IMR-90 (cell line): ENCODE measurements at regions not wholly inside any gene's neighbourhood (a gene's known extent, or its start where the extent isn't known, plus 50 kb on each side); places are given as distances from the start of the nearest gene placed in this dataset.

Experiments
- ATAC-seq: fragments of 200-7000 bp; cut with Tn5 transposase; 2 replicates; pipeline ENCODE4 v1.9.1; 2020; ENCODE audit warnings: low read depth, mild to moderate bottlenecking, moderate library complexity
- BruUV-seq: library from RNA; stranded (reverse); fragments of 400-500 nt; replicated peaks from 2 replicates; lab custom pipeline; 2021; lab: Mats Ljungman, UMichigan
- CTCF ChIA-PET: fragments of 300-600 bp; formaldehyde crosslinking; extraction: SDS; loops from one replicate; lab custom pipeline; 2021; ENCODE audit warnings: antibody characterized with exemption; lab: Yijun Ruan, JAX
- POLR2A ChIA-PET: fragments of 300-600 bp; sonication (Branson Sonifier 250); formaldehyde crosslinking; loops from one replicate; lab custom pipeline; 2022; ENCODE audit warnings: antibody characterized with exemption; ENCODE audit not compliant: unreplicated experiment; lab: Charles Lee
- DNase-seq: peaks from one replicate; pipeline ENCODE4 v3.0.0; 2013
- H2AFZ ChIP-seq: replicated peaks from 2 replicates; pipeline ENCODE3; 2013; ENCODE audit warnings: low read length, mild to moderate bottlenecking; ENCODE audit not compliant: poor library complexity
- H2AK5ac ChIP-seq: 2 replicates; pipeline ENCODE4 v1.6.1; 2013; ENCODE audit warnings: low read depth, low read length, inconsistent platforms
- H2AK9ac ChIP-seq: replicated peaks from 2 replicates; pipeline ENCODE3; 2013; ENCODE audit warnings: mild to moderate bottlenecking, low read depth, low read length, moderate library complexity; ENCODE audit not compliant: poor library complexity
- H2BK120ac ChIP-seq: 2 replicates; pipeline ENCODE4 v1.6.1; 2013; ENCODE audit warnings: low read depth, low read length, inconsistent platforms
- H2BK15ac ChIP-seq: 3 replicates; pipeline ENCODE4 v1.6.1; 2013; ENCODE audit warnings: low read depth, low read length, inconsistent platforms
- H2BK20ac ChIP-seq: 2 replicates; pipeline ENCODE4 v1.6.1; 2013; ENCODE audit warnings: low read depth, mild to moderate bottlenecking, inconsistent platforms, low read length, moderate library complexity
- H2BK5ac ChIP-seq: 2 replicates; pipeline ENCODE4 v1.6.1; 2013; ENCODE audit warnings: mild to moderate bottlenecking, low read depth, low read length, inconsistent platforms; ENCODE audit not compliant: poor library complexity, severe bottlenecking
- H3K14ac ChIP-seq: replicated peaks from 2 replicates; pipeline ENCODE4 v1.6.1; 2013; ENCODE audit warnings: low read depth, low read length, inconsistent platforms
- H3K18ac ChIP-seq: 2 replicates; pipeline ENCODE4 v1.6.1; 2013; ENCODE audit warnings: low read depth, low read length, control low read depth
- H3K23ac ChIP-seq: 2 replicates; pipeline ENCODE4 v1.6.1; 2013; ENCODE audit warnings: low read depth, low read length, inconsistent platforms
- H3K27ac ChIP-seq: 2 replicates; pipeline ENCODE4 v1.5.1; 2013; ENCODE audit warnings: mild to moderate bottlenecking, control low read depth, low read length; ENCODE audit not compliant: insufficient read depth
- H3K27me3 ChIP-seq: 2 replicates; pipeline ENCODE4 v1.6.1; 2013; ENCODE audit warnings: low read length; ENCODE audit not compliant: control insufficient read depth, insufficient read depth
- H3K36me3 ChIP-seq: 2 replicates; pipeline ENCODE4 v1.6.1; 2013; ENCODE audit warnings: low read length, mixed read lengths; ENCODE audit not compliant: control insufficient read depth, insufficient read depth
- H3K4ac ChIP-seq: 2 replicates; pipeline ENCODE4 v1.6.1; 2013; ENCODE audit warnings: low read depth, low read length, inconsistent platforms
- H3K4me1 ChIP-seq: 2 replicates; pipeline ENCODE4 v1.6.1; 2013; ENCODE audit warnings: low read length, mixed read lengths; ENCODE audit not compliant: control insufficient read depth, insufficient read depth
- H3K4me2 ChIP-seq: 2 replicates; pipeline ENCODE4 v1.6.1; 2013; ENCODE audit warnings: low read depth, mild to moderate bottlenecking, control low read depth, low read length, moderate library complexity
- H3K4me3 ChIP-seq: 2 replicates; pipeline ENCODE4 v1.5.1; 2013; ENCODE audit warnings: low read depth, mild to moderate bottlenecking, control low read depth, low read length, moderate library complexity; ENCODE audit not compliant: insufficient read depth
- H3K56ac ChIP-seq: 2 replicates; pipeline ENCODE4 v1.6.1; 2013; ENCODE audit warnings: low read length, inconsistent platforms; ENCODE audit not compliant: insufficient read depth; ENCODE audit errors: extremely low read depth
- H3K79me1 ChIP-seq, 2 experiments: 2 replicates each; pipeline ENCODE4 v1.6.1; 2013; ENCODE audit warnings: low read length in 2 of 2, inconsistent platforms in 1 of 2, low read depth in 1 of 2
- H3K9ac ChIP-seq: 2 replicates; pipeline ENCODE4 v1.6.1; 2013; ENCODE audit warnings: low read depth, low read length, control low read depth
- H3K9me1 ChIP-seq: 2 replicates; pipeline ENCODE4 v1.6.1; 2013; ENCODE audit warnings: low read length, inconsistent platforms; ENCODE audit not compliant: insufficient read depth
- H3K9me3 ChIP-seq: 2 replicates; pipeline ENCODE4 v1.6.1; 2013; ENCODE audit warnings: low read length; ENCODE audit not compliant: control insufficient read depth, insufficient read depth
- H4K20me1 ChIP-seq: 2 replicates; pipeline ENCODE4 v1.6.1; 2013; ENCODE audit warnings: low read length, inconsistent platforms; ENCODE audit not compliant: insufficient read depth
- H4K5ac ChIP-seq: 2 replicates; pipeline ENCODE4 v1.6.1; 2013; ENCODE audit warnings: mild to moderate bottlenecking, low read depth, low read length, control low read depth
- H4K8ac ChIP-seq, 2 experiments: 2 replicates each; pipeline ENCODE4 v1.6.1; 2013; ENCODE audit warnings: low read depth in 2 of 2, low read length in 2 of 2, control low read depth in 1 of 2, inconsistent platforms in 1 of 2
- H4K91ac ChIP-seq: 2 replicates; pipeline ENCODE4 v1.6.1; 2013; ENCODE audit warnings: low read depth, low read length, inconsistent platforms; ENCODE audit not compliant: insufficient read depth
- BHLHE40 ChIP-seq: fragments of 150-350 bp; IDR thresholded peaks from 2 replicates; pipeline ENCODE4 v1.6.1; 2016; ENCODE audit warnings: mild to moderate bottlenecking, low read depth, low read length
- CEBPB ChIP-seq: IDR thresholded peaks from 2 replicates; pipeline ENCODE4 v1.6.1; 2012; ENCODE audit warnings: low read depth, low read length, improper control_type of control experiment
- CHD1 ChIP-seq: IDR thresholded peaks from 2 replicates; pipeline ENCODE4 v1.6.1; 2012; ENCODE audit warnings: low read depth, low read length, improper control_type of control experiment
- ELK1 ChIP-seq: fragments of 150-350 bp; IDR thresholded peaks from 2 replicates; pipeline ENCODE4 v1.6.1; 2016; ENCODE audit warnings: low read depth, mild to moderate bottlenecking, low read length, moderate library complexity, borderline replicate concordance
- FOS ChIP-seq: fragments of 150-350 bp; IDR thresholded peaks from 2 replicates; pipeline ENCODE4 v1.6.1; 2016; ENCODE audit warnings: low read depth, low read length
- MAFK ChIP-seq: IDR thresholded peaks from 2 replicates; pipeline ENCODE4 v1.6.1; 2012; ENCODE audit warnings: low read depth, low read length, improper control_type of control experiment
- MXI1 ChIP-seq: IDR thresholded peaks from 2 replicates; pipeline ENCODE4 v1.6.1; 2012; ENCODE audit warnings: low read depth, mild to moderate bottlenecking, low read length, moderate library complexity, borderline replicate concordance
- NFE2L2 ChIP-seq: fragments of 150-350 bp; IDR thresholded peaks from 2 replicates; pipeline ENCODE4 v1.6.1; 2016; ENCODE audit warnings: low read depth, mild to moderate bottlenecking, low read length
- POLR2A ChIP-seq: IDR thresholded peaks from 2 replicates; pipeline ENCODE4 v1.6.1; 2012; ENCODE audit warnings: mild to moderate bottlenecking, low read depth, low read length
- RAD21 ChIP-seq: IDR thresholded peaks from 2 replicates; pipeline ENCODE4 v1.6.1; 2012; ENCODE audit warnings: low read length, improper control_type of control experiment
- WGBS, 2 experiments: methylation state at CpG; one replicate each; pipeline versions ENCODE4 v1.1.5 to v1.1.7; 2013; ENCODE audit warnings: missing lambda C conversion rate in 2 of 2; ENCODE audit not compliant: insufficient read length in 1 of 2; ENCODE audit errors: extremely low coverage in 2 of 2; 5-methylcytosine and 5-hydroxymethylcytosine counted together
- dilution Hi-C: fragments of 300-500 bp; cut with HindIII; formaldehyde crosslinking; loops from one replicate; pipeline ENCODE4 v1.14.3; 2018; ENCODE audit warnings: low sequenced_read_pairs; ENCODE audit not compliant: unreplicated experiment
- in situ Hi-C: fragments of 300-500 bp; cut with MboI; formaldehyde crosslinking; loops from 3 replicates; pipeline ENCODE4 v1.14.3; 2019; ENCODE audit warnings: low sequenced_read_pairs, inconsistent platforms, mixed read lengths
- intact Hi-C: fragments of 100-400 bp; cut with micrococcal nuclease; formaldehyde crosslinking; loops from 2 replicates; pipeline ENCODE4 v1.10.0; 2022
- TF ChIP-seq, protein P1 (sequence below): conservative IDR thresholded peaks from 2 replicates; pipeline ENCODE4 v1.5.1; 2012; ENCODE audit warnings: mild to moderate bottlenecking, low read depth, low read length, improper control_type of control experiment
- TF ChIP-seq, protein P2 (sequence below): fragments of 150-350 bp; IDR thresholded peaks from 2 replicates; pipeline ENCODE4 v1.6.1; 2017; ENCODE audit warnings: mild to moderate bottlenecking, antibody characterized with exemption, low read length, low read depth

DNA sequence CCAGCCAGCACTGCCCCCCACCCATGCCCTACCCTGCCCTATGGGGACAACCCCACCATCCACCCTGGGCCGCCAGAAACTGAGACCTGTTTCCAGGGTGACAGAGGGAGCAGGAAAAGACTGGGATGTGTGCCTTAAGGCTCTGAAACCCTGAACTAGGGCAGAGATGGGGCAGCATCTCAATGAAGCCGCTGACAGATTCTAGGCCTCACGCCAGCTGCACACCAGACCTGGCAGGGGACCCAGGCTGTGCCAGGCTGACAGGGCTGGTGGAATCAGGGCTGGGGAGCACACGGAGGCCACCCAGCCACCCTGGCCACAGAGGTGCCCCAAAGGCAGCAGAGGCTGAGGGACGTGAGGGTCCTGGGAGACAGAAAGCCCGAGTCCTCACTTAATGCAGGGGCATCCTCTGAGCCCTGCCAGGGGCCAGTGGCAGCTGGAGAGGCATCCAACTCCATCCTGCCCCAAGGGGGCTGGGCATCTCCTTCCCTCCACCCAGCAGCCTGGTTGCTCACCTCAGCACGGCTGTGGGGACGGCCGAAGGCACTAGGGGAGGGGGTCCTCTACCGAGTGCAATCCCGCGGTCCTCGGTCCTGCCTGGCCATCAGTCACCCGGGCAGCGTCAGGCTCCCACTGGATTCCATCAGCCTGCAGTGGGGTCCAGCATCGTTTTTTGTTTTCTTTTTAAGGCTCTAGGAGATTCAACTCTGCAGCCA lies 169.2 kb downstream of the ZFP36L2 start:
- BruUV-seq = no TSS peak
- Histone ChIP-seq H2AK9ac (no peak overlapping the region), H3K56ac (no peak overlapping the region), H3K14ac (no peak overlapping the region), H2AK5ac (peak overlapping the region; percentile 72), H3K23ac (no peak overlapping the region), H3K27me3 (no peaks in the 10 kb centered on the region; the same call in 1 of the 2 replicates), H3K4me3 (no peak overlapping the region), H3K18ac (no peak overlapping the region; the same call in 1 of the 2 replicates), H3K9ac (no peak overlapping the region), H3K27ac (no peak overlapping the region), H3K4me2 (no peak overlapping the region), H2BK5ac (no peak overlapping the region), H4K5ac (no peak overlapping the region), H2BK15ac (peak overlapping the region; percentile 57; the same call in 1 of the 3 replicates), H3K4ac (peak overlapping the region; percentile 46), H3K9me3 (no peaks in the 10 kb centered on the region; the same call in 1 of the 2 replicates), H3K79me1 (no peaks in the 10 kb centered on the region), H2BK120ac (no peak overlapping the region; the same call in 1 of the 2 replicates), H2BK20ac (peak overlapping the region; percentile 24; the same call in 1 of the 2 replicates), H4K20me1 (no peaks in the 10 kb centered on the region), H4K91ac (peak overlapping the region; percentile 39; the same call in 1 of the 2 replicates), H3K36me3 (no peaks in the 10 kb centered on the region), H3K4me1 (peaks cover 10% of the 10 kb centered on the region), H3K9me1 (peaks cover 7% of the 10 kb centered on the region; the same call in 1 of the 2 replicates), H4K8ac (no peak overlapping the region; a peak in 1 of 4 replicates), H2AFZ (no peak overlapping the region)
- POLR2A ChIA-PET = no interaction called here
- CTCF ChIA-PET = no interaction called here
- no peak for ATAC-seq
- intact Hi-C loops (no loop called here), in situ Hi-C loops (no loop called here), dilution Hi-C loops (no loop called here)
- no peak for DNase-seq
- TF ChIP-seq MXI1 = no peak
- TF ChIP-seq RAD21 = no peak
- TF ChIP-seq POLR2A = no peak
- TF ChIP-seq CHD1 = no peak
- TF ChIP-seq, protein P1, sequence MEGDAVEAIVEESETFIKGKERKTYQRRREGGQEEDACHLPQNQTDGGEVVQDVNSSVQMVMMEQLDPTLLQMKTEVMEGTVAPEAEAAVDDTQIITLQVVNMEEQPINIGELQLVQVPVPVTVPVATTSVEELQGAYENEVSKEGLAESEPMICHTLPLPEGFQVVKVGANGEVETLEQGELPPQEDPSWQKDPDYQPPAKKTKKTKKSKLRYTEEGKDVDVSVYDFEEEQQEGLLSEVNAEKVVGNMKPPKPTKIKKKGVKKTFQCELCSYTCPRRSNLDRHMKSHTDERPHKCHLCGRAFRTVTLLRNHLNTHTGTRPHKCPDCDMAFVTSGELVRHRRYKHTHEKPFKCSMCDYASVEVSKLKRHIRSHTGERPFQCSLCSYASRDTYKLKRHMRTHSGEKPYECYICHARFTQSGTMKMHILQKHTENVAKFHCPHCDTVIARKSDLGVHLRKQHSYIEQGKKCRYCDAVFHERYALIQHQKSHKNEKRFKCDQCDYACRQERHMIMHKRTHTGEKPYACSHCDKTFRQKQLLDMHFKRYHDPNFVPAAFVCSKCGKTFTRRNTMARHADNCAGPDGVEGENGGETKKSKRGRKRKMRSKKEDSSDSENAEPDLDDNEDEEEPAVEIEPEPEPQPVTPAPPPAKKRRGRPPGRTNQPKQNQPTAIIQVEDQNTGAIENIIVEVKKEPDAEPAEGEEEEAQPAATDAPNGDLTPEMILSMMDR = no peak
- TF ChIP-seq CEBPB = no peak
- no peak for TF ChIP-seq FOS
- TF ChIP-seq BHLHE40 = no peak
- no peak for TF ChIP-seq ELK1
- TF ChIP-seq MAFK = no peak
- TF ChIP-seq, protein P2, sequence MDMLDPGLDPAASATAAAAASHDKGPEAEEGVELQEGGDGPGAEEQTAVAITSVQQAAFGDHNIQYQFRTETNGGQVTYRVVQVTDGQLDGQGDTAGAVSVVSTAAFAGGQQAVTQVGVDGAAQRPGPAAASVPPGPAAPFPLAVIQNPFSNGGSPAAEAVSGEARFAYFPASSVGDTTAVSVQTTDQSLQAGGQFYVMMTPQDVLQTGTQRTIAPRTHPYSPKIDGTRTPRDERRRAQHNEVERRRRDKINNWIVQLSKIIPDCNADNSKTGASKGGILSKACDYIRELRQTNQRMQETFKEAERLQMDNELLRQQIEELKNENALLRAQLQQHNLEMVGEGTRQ = no peak
- TF ChIP-seq NFE2L2 = no peak
- WGBS, 2 experiments = 77% methylated on average over 8 of the region's 16 CpGs; no CpG with 5 or more reads in 1 of the 2 experiments
